H1 (cell line): ENCODE measurements at regions not wholly inside any gene's neighbourhood (a gene's known extent, or its start where the extent isn't known, plus 50 kb on each side); places are given as distances from the start of the nearest gene placed in this dataset.

ENCODE experiments used
- EP300 ChIP-seq, 2 experiments: IDR thresholded peaks; 1 replicate in 1 of 2; 2 replicates in 1 of 2; pipeline ENCODE4 v1.6.1; 2011 to 2012; ENCODE audit warnings: low read depth in 2 of 2, low read length in 2 of 2, mild to moderate bottlenecking in 2 of 2, borderline replicate concordance in 1 of 2, inconsistent platforms in 1 of 2, moderate library complexity in 1 of 2
- POLR2A ChIP-seq, 2 experiments: IDR thresholded peaks; 1 replicate in 1 of 2; 2 replicates in 1 of 2; pipeline ENCODE4 v1.6.1; 2011; ENCODE audit warnings: low read depth in 2 of 2, low read length in 2 of 2, mild to moderate bottlenecking in 2 of 2; ENCODE audit errors: control extremely low read depth in 1 of 2
- SP2 ChIP-seq: IDR thresholded peaks from 2 replicates; pipeline ENCODE4 v1.6.1; 2012; ENCODE audit warnings: mild to moderate bottlenecking, low read length, inconsistent platforms
- ZNF274 ChIP-seq: IDR thresholded peaks from 2 replicates; pipeline ENCODE4 v1.7.0; 2012; ENCODE audit warnings: low read length, borderline replicate concordance; ENCODE audit errors: extremely low read depth
- TF ChIP-seq, protein P1 (sequence below): IDR thresholded peaks from 2 replicates; pipeline ENCODE4 v1.6.1; 2011; ENCODE audit warnings: low read length, improper control_type of control experiment
- TF ChIP-seq, protein P2 (sequence below), 3 experiments: IDR thresholded peaks; 1 replicate in 2 of 3; 2 replicates in 1 of 3; pipeline versions ENCODE4 v1.5.1 to v1.6.1; 2011; ENCODE audit warnings: low read length in 3 of 3, mild to moderate bottlenecking in 3 of 3, inconsistent platforms in 2 of 3, low read depth in 1 of 3, moderate library complexity in 1 of 3; ENCODE audit not compliant: insufficient read depth in 1 of 3; ENCODE audit errors: control extremely low read depth in 1 of 3

DNA sequence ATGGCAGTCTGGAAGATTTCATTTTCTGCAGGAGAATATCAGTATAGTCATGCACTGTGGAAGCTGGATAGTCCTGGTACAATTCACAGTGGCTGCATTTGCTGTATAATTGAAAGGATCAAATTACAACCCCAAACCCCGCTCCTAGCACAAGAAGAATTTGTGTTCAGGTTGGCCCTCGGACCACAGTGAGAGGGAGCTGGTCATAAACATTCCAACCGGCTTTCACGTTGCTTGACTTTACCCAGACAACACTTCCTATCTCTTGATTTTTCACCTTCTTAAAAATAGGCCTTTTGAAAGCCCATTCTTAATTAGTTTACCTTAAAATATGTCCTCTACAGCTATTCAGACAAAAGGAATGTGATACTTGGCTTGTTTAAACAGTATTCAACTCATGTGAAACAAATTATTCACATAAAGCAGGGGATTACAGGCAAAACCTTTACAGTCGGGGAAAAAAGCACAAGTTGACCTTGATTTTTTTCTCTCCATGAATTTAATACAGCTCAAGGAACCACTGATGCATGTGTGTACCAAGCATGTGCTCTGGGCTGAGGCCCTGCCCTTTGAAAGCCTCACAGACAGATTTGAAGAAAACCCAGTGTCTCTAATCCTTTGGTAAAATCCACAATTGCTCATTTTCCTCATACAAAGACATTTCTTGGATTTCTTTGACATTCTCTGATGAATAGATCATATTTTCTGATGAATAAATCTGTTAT lies 143.0 kb upstream of the SOX11 start:
- TF ChIP-seq ZNF274 (no peak), SP2 (no peak), EP300 (IDR thresholded peaks at IDR 0.05; ENCODE audit: borderline replicate concordance in 1 of 2, low read depth in 2 of 2, low read length in 2 of 2) (no peak), POLR2A (IDR thresholded peaks at IDR 0.05; ENCODE audit: control extremely low read depth in 1 of 2, low read depth in 2 of 2, low read length in 2 of 2) (no peak)
- TF ChIP-seq, protein P1, sequence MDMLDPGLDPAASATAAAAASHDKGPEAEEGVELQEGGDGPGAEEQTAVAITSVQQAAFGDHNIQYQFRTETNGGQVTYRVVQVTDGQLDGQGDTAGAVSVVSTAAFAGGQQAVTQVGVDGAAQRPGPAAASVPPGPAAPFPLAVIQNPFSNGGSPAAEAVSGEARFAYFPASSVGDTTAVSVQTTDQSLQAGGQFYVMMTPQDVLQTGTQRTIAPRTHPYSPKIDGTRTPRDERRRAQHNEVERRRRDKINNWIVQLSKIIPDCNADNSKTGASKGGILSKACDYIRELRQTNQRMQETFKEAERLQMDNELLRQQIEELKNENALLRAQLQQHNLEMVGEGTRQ: no peak
- TF ChIP-seq, protein P2, sequence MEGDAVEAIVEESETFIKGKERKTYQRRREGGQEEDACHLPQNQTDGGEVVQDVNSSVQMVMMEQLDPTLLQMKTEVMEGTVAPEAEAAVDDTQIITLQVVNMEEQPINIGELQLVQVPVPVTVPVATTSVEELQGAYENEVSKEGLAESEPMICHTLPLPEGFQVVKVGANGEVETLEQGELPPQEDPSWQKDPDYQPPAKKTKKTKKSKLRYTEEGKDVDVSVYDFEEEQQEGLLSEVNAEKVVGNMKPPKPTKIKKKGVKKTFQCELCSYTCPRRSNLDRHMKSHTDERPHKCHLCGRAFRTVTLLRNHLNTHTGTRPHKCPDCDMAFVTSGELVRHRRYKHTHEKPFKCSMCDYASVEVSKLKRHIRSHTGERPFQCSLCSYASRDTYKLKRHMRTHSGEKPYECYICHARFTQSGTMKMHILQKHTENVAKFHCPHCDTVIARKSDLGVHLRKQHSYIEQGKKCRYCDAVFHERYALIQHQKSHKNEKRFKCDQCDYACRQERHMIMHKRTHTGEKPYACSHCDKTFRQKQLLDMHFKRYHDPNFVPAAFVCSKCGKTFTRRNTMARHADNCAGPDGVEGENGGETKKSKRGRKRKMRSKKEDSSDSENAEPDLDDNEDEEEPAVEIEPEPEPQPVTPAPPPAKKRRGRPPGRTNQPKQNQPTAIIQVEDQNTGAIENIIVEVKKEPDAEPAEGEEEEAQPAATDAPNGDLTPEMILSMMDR (IDR thresholded peaks at IDR 0.05; ENCODE audit: control extremely low read depth in 1 of 3, insufficient read depth in 1 of 3, low read depth in 1 of 3, low read length in 3 of 3): no peak
